GM18502 (cell line): ENCODE measurements at regions not wholly inside any gene's neighbourhood (a gene's known extent, or its start where the extent isn't known, plus 50 kb on each side); places are given as distances from the start of the nearest gene placed in this dataset.
A peak's percentile ranks its signal among the peaks of the same experiment; 100 is the strongest.

Experiments used
- ATAC-seq: cut with Tn5 transposase; IDR thresholded peaks from one replicate; pipeline ENCODE4 v1.9.1; 2021; ENCODE audit warnings: mild to moderate bottlenecking; ENCODE audit not compliant: unreplicated experiment, poor library complexity

- no peak for ATAC-seq
Measured at GRCh38 chr9:26334706-26335105, 557.9 kb downstream of the CAAP1 start.

DNA sequence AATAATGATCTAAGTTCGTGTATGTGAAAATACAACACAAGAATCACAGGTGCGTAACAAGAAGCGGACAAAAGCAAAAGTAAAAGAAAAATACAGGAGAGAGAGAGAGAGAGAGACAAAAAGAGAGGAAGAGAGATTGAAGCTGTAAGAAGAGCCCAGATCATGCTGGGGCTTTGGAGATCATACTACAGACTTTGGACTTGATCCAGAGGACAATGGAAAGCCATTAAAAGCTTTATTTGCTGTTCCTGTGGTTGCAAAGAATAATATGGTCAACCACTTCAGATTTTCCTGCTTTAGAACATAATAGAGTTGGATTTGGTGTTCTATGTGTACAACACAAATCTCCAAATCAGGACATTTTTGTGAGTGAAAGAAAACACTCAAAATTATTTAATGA lies 561.4 kb downstream of the CAAP1 start:
- ATAC-seq: no peak

DNA sequence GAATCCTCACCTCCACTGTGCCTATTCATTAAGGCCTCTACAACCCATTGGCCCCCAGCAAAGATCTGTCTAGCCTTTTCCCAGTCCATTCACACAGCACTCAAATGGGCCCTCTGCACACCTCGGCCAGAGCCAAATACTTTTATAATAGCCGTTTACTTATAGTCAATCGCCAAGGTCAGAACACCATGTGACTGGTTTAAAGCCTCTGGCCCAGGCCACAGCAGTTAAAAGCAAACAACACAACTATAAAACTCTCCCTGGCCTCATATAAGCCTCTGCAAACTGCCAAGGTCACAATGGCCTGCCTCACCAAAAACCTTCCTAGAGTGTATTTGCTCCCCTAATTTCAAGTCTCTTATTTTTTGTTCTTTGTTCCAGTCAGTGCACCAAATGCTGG lies 562.6 kb downstream of the CAAP1 start:
- ATAC-seq: no peak

DNA sequence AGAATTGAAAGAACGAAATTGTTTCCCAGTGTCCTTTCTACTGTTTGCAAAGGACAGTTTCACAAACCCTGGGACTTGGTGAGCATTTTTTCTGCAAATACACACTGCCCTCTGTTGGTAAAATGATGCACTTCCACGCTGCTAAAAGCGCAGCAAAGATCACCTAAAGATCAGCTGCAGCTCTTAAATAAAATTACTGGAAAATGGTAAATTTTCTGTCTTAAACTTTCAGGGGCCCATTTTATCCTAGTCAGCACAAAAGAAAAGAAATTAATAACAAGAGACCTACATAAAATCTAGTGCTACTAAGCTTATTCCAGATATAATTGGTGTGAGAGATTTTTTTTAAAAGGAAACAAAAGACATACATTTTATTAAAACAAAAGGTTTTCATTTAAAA lies 566.0 kb downstream of the CAAP1 start:
- ATAC-seq: peak; percentile 70

GRCh38 chr9:26325444-26325829 lies 567.2 kb downstream of the CAAP1 start:
- ATAC-seq: no peak

DNA sequence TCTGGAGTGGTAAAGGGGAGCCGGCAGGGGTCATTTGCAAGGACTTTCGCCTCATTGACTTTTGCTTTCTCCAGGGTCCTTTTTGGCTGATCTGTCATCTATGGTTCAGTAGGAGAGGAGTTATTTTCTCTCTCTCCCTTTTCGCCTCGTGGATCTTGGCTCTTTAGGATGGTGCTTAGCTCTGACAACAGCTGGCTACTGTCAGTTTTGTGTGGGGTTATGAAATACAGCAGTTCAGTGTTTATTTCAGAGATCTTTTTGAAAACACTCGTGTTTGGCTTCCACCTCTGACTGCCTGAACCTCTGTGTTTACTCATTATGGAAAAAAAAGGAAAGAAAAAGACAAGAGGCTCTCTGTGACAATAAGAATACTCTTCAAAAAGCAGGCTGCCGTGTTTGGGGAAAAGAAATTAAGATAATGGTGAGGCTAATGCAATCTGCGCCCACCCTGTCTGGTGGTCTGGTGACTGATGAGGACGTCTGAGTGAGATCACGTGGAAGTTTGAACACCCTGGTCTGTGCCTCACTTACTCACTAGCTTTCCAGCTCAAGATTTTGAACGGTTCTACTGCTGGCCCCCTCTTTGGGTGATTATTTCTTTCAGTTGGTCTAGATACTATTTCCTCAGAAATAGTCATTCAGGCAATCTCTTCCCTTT lies 567.7 kb downstream of the CAAP1 start:
- no peak for ATAC-seq

DNA sequence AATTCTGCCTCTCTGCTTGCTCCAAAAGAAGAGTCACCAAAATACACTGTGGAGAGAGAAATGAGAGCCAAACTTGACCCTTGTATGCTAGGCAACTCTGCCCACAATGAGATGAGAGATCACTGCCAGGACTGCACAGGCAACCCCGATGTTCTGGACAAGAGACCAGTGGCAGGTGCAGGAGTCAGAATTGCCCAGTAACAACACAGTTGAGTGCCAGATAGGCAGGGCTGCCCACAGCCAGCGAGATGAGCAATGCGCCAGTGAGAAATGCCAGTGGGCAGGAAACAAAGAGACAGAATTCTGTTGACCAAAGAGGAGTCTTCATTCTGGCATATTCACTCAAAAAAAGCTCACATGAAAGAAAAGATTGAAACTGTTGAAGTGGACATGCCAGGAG lies 570.7 kb downstream of the CAAP1 start:
- no peak for ATAC-seq

- no peak for ATAC-seq
Measured at GRCh38 chr9:26319859-26320258, 572.7 kb downstream of the CAAP1 start.

GRCh38 chr9:26313108-26313507 lies 579.5 kb downstream of the CAAP1 start:
- no peak for ATAC-seq

DNA sequence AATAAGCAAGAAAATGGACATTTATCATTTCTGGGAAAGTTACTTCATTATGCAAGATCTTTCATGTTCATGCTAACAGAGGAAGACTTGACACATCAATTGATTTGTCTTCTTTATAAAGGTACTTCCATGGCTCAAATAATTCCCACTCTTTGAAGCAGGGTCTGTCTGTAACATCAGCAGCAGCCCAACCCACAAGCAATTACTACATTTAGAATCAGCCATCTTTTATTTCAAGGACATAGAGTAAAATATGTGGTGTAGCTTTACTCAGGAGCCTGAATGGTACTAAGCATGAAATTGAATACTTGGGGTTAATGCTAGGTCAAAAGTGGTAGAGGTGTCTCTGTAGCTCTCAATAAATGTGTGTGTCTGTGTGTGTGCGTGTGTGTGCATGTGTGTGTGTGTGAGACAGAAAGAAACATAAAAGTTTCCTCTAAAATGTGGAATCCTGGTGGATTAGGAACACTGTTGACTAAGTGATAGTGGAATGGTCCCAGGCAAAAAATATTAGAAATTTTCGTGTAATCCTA lies 581.1 kb downstream of the CAAP1 start:
- ATAC-seq: no peak

GRCh38 chr9:26310294-26310693 lies 582.3 kb downstream of the CAAP1 start:
- ATAC-seq: no peak

GRCh38 chr9:26308328-26308727 lies 584.3 kb downstream of the CAAP1 start:
- no peak for ATAC-seq

- ATAC-seq: no peak
Measured at GRCh38 chr9:26301659-26302058, 590.9 kb downstream of the CAAP1 start.

- no peak for ATAC-seq
Measured at GRCh38 chr9:26301046-26301445, 591.6 kb downstream of the CAAP1 start.

GRCh38 chr9:26296910-26297572 lies 595.6 kb downstream of the CAAP1 start:
- no peak for ATAC-seq

DNA sequence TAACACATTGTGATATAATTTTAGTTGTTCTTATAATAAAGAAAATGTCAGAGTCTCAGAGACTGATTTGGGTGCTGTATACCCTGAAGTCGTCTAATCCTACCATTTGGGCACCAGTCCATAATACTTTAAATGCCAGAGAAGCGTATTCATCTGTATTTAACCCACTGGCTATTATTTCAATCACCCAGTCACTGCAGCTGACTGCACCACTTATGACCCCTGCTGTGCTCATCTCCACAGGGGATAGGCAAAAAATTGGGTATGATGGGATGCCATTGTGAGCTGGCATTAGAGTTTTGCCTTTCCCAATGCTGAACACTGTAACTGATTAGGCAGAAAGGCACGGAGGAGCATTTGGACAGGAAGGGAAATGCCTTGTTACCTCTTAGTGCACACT lies 599.7 kb downstream of the CAAP1 start:
- no peak for ATAC-seq

DNA sequence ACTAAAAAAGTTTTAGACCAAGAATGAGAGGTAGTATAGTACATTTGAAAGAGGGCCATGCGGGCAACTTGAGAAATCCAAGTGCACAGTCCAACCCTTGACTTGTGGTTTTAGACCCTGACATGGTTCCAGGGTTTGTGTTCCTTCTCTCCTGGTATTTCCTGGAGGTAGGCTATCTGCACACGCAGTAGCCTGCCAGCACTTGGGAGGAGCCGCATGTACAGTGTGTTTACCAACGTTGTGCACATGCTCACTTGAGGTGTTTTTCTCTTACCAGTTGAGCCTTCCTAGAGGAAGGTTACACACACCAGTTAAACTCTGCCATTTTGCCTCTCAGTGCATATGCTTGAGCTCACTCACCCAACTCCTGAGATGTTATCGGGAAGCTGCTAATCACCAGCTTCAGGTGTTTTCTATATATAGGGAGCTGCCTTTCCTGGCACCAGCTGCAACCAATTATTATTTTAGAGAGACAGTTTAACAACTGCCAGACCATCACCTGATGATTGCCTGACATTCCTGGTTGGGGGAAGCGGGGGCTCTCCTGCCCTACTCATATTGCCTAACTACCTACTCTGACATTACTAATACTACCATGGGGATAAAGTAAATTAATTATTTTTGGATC lies 593.4 kb upstream of the TUSC1 start:
- no peak for ATAC-seq

DNA sequence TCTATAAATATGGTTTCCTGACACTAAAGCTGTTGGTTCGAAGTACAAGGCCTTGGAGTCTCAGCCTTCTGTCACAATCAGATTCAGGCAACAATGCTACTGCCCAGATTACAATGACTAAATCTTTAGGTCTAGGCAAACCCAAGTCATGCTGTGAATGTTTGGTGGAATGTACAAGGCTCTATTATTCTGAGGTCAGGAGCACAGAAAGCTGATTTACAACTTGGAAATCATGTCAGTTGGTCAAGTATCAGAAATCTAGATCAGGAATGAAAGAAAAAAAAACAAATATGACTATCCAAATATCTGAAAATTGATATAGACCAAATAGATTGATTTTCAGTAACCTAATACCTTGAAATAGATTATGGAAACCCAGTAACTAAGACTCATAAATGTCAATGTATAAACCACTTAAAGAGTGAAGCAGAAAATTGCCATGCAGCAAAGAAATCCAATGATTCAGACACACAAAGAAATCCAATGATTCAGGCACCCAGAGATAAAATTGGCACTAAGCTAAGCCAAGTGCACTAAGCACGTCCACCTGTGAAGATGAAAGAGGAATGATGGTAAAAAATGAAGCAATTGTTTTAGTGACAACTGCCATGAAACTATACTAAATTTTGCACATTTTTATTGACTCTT lies 588.0 kb upstream of the TUSC1 start:
- no peak for ATAC-seq

GRCh38 chr9:26264709-26265601 lies 586.7 kb upstream of the TUSC1 start:
- no peak for ATAC-seq

GRCh38 chr9:26263478-26263877 lies 585.2 kb upstream of the TUSC1 start:
- no peak for ATAC-seq
